Body of pancreas (tissue), 4 donors: ENCODE measurements at regions not wholly inside any gene's neighbourhood (a gene's known extent, or its start where the extent isn't known, plus 50 kb on each side); places are given as distances from the start of the nearest gene placed in this dataset.

ENCODE experiments used
- ATAC-seq: fragments of 150-250 bp; one replicate; pipeline ENCODE4 v1.9.1; 2016
- DNase-seq, 4 donors: peaks; one replicate each; pipeline ENCODE4 v3.0.0-alpha.2; 2019
- H3K27ac ChIP-seq, 4 donors: fragments of 200-600 bp; sonication (generic); 1 replicate in 3 of 4; 2 replicates in 1 of 4; pipeline versions ENCODE4 v1.5.1 to v1.6.1; 2016 to 2019; ENCODE audit warnings: mild to moderate bottlenecking in 1 of 4, mixed read lengths in 1 of 4, moderate library complexity in 1 of 4
- H3K27me3 ChIP-seq, 2 donors: fragments of 200-600 bp; sonication (generic); one replicate each; pipeline ENCODE4 v1.6.0; 2016; ENCODE audit warnings: mild to moderate bottlenecking in 1 of 2
- H3K36me3 ChIP-seq, 2 donors: fragments of 200-600 bp; sonication (generic); replicated peaks in 1 of 2; 2 replicates each; pipeline ENCODE4 v1.5.1; 2016; ENCODE audit warnings: low read depth in 2 of 2; ENCODE audit not compliant: insufficient read depth in 1 of 2
- H3K4me1 ChIP-seq: fragments of 200-600 bp; sonication (generic); one replicate; pipeline ENCODE4 v1.6.0; 2016
- H3K4me3 ChIP-seq, 2 donors: fragments of 200-600 bp; sonication (generic); 1 replicate in 1 of 2; 2 replicates in 1 of 2; pipeline ENCODE4 v1.5.1; 2016 to 2019
- H3K9me3 ChIP-seq, 3 donors: fragments of 200-600 bp; sonication (generic); 1 replicate in 2 of 3; 2 replicates in 1 of 3; pipeline ENCODE4 v1.5.1; 2016
- CTCF ChIP-seq, 7 experiments: fragments of 450-650 bp in 4 of 7; fragments of 200-600 bp in 3 of 7; sonication (generic) in 3 of 7; IDR thresholded peaks; one replicate each; pipeline ENCODE4 v1.5.1; 2016 to 2019; ENCODE audit warnings: antibody characterized with exemption in 7 of 7
- POLR2A ChIP-seq, 3 donors: fragments of 450-650 bp; IDR thresholded peaks; one replicate each; pipeline ENCODE4 v1.6.1; 2016; ENCODE audit warnings: antibody characterized with exemption in 3 of 3, mild to moderate bottlenecking in 2 of 3
- WGBS, 2 donors: methylation state at CpG; one replicate each; pipeline ENCODE4 v1.1.5; 2017; 5-methylcytosine and 5-hydroxymethylcytosine counted together
- intact Hi-C: fragments of 100-400 bp; cut with DNase I; formaldehyde crosslinking; loops from one replicate; pipeline ENCODE4 v1.15.1; 2023

- DNase-seq (no peak), ATAC-seq (no peak)
- WGBS, 2 donors: 67 to 68% methylated on average over 7 to 16 of the region's 16 CpGs
- Histone ChIP-seq H3K27me3 (no peaks in the 10 kb centered on the region), H3K36me3 (no peaks in the 10 kb centered on the region), H3K27ac (no peak overlapping the region), H3K4me3 (no peak overlapping the region), H3K9me3 (peaks cover 0 to 4% (median 0%) of the 10 kb centered on the region in 3 donors), H3K4me1 (peaks cover 14% of the 10 kb centered on the region)
- intact Hi-C loops: no loop called here
- TF ChIP-seq CTCF (IDR thresholded peaks at IDR 0.05): no peak
- no peak for TF ChIP-seq POLR2A (IDR thresholded peaks at IDR 0.05)
These were observed 195.2 kb upstream of the CDH4 start for GRCh38 chr20:61056627-61057442.

GRCh38 chr20:61057443-61058121, 194.5 kb upstream of the CDH4 start:
- ATAC-seq (no peak), DNase-seq (no peak)
- Histone ChIP-seq H3K27ac (no peak overlapping the region), H3K27me3 (no peaks in the 10 kb centered on the region), H3K4me3 (no peak overlapping the region), H3K9me3 (peaks cover 0 to 4% (median 0%) of the 10 kb centered on the region in 3 donors), H3K36me3 (no peaks in the 10 kb centered on the region), H3K4me1 (peaks cover 14% of the 10 kb centered on the region)
- WGBS, 2 donors: 58 to 60% methylated on average over 14 to 20 of the region's 20 CpGs
- TF ChIP-seq POLR2A (IDR thresholded peaks at IDR 0.05): no peak
- TF ChIP-seq CTCF (IDR thresholded peaks at IDR 0.05): no peak
- intact Hi-C loops: no loop called here

GRCh38 chr20:61061981-61062380, 190.1 kb upstream of the CDH4 start:
- intact Hi-C loops: no loop called here
- DNase-seq (no peak), ATAC-seq (no peak)
- 32 to 45% methylated on average over 6 of the region's 6 CpGs for WGBS, 2 donors
- TF ChIP-seq CTCF (IDR thresholded peaks at IDR 0.05) (no peak), POLR2A (IDR thresholded peaks at IDR 0.05) (no peak)
- Histone ChIP-seq H3K4me1 (no peaks in the 10 kb centered on the region), H3K27me3 (no peaks in the 10 kb centered on the region), H3K36me3 (no peaks in the 10 kb centered on the region), H3K27ac (no peak overlapping the region), H3K9me3 (peaks cover 0 to 4% (median 0%) of the 10 kb centered on the region in 3 donors), H3K4me3 (no peak overlapping the region)

GRCh38 chr20:61065853-61066252, 186.2 kb upstream of the CDH4 start:
- H3K27ac ChIP-seq: no peak overlapping the region
- no peak for ATAC-seq

More at GRCh38 chr20:61065853-61066252, 186.2 kb upstream of the CDH4 start:
- no peak for TF ChIP-seq CTCF (IDR thresholded peaks at IDR 0.05)
- no peak for TF ChIP-seq POLR2A (IDR thresholded peaks at IDR 0.05)
- peaks cover 0 to 4% (median 0%) of the 10 kb centered on the region in 3 donors for H3K9me3 ChIP-seq
- intact Hi-C loops: no loop called here
- H3K4me3 ChIP-seq: no peak overlapping the region
- 60 to 68% methylated on average over 9 to 10 of the region's 10 CpGs for WGBS, 2 donors
- no peak for DNase-seq
- no peaks in the 10 kb centered on the region for H3K36me3 ChIP-seq
- H3K4me1 ChIP-seq: no peaks in the 10 kb centered on the region
- H3K27me3 ChIP-seq: no peaks in the 10 kb centered on the region
